Panc1 (cell line): ENCODE measurements at regions not wholly inside any gene's neighbourhood (a gene's known extent, or its start where the extent isn't known, plus 50 kb on each side); places are given as distances from the start of the nearest gene placed in this dataset.

ENCODE experiments used
- ATAC-seq: fragments of 200-7000 bp; cut with Tn5 transposase; 2 replicates; pipeline ENCODE4 v1.9.1; 2020; ENCODE audit warnings: mild to moderate bottlenecking, moderate library complexity
- BruUV-seq: library from RNA; stranded (reverse); fragments of 400-500 nt; replicated peaks from 2 replicates; lab custom pipeline; 2021; lab: Mats Ljungman, UMichigan
- CTCF ChIA-PET: fragments of 300-600 bp; sonication (Branson Sonifier 250); formaldehyde crosslinking; loops from one replicate; lab custom pipeline; 2022; ENCODE audit warnings: antibody characterized with exemption; lab: Charles Lee
- POLR2A ChIA-PET: fragments of 300-600 bp; sonication (Branson Sonifier 250); formaldehyde crosslinking; loops from one replicate; lab custom pipeline; 2022; ENCODE audit warnings: antibody characterized with exemption; lab: Charles Lee
- DNase-seq: peaks from one replicate; pipeline ENCODE4 v3.0.0-alpha.2; 2010; ENCODE audit warnings: low read depth, low spot score
- H3K27ac ChIP-seq: 2 replicates; pipeline ENCODE4 v1.5.1; 2011; ENCODE audit warnings: mild to moderate bottlenecking, low read length, inconsistent platforms
- H3K27me3 ChIP-seq: fragments of 200-500 bp; sonication (Bioruptor generic); 2 replicates; pipeline ENCODE4 v1.6.0; 2014; ENCODE audit warnings: low read length, inconsistent platforms; ENCODE audit not compliant: control insufficient read depth, insufficient read depth
- H3K36me3 ChIP-seq: fragments of 200-500 bp; sonication (Bioruptor generic); 2 replicates; pipeline ENCODE4 v1.5.1; 2014; ENCODE audit warnings: inconsistent platforms, mild to moderate bottlenecking, low read length, moderate library complexity; ENCODE audit not compliant: control insufficient read depth, insufficient read depth
- H3K4me1 ChIP-seq: 2 replicates; pipeline ENCODE4 v1.5.1; 2011; ENCODE audit warnings: inconsistent platforms, mild to moderate bottlenecking, low read length, moderate library complexity; ENCODE audit not compliant: control insufficient read depth, insufficient read depth
- H3K4me3 ChIP-seq, 2 experiments: 2 replicates each; pipeline ENCODE4 v1.5.1; 2011 to 2012; ENCODE audit warnings: low read depth in 2 of 2, low read length in 2 of 2, mild to moderate bottlenecking in 2 of 2, inconsistent platforms in 1 of 2, moderate library complexity in 1 of 2
- H3K9me3 ChIP-seq: fragments of 200-500 bp; sonication (Bioruptor generic); 2 replicates; pipeline ENCODE4 v1.5.1; 2014; ENCODE audit warnings: low read depth, mild to moderate bottlenecking, inconsistent platforms, low read length, moderate library complexity; ENCODE audit not compliant: control insufficient read depth, insufficient read depth
- POLR2AphosphoS5 ChIP-seq: IDR thresholded peaks from 2 replicates; pipeline ENCODE4 v1.6.1; 2012; ENCODE audit warnings: mild to moderate bottlenecking, low read depth, low read length, moderate library complexity
- SIN3A ChIP-seq: IDR thresholded peaks from 2 replicates; pipeline ENCODE4 v1.6.1; 2012; ENCODE audit warnings: low read depth, mild to moderate bottlenecking, low read length, moderate library complexity, borderline replicate concordance; ENCODE audit not compliant: insufficient read depth
- TCF7L2 ChIP-seq: IDR thresholded peaks from 2 replicates; pipeline ENCODE4 v1.6.1; 2011; ENCODE audit warnings: mild to moderate bottlenecking, low read depth, low read length, inconsistent platforms
- in situ Hi-C: cut with HindIII; loops from 2 replicates; pipeline ENCODE4 v1.10.0; 2016; ENCODE audit warnings: low sequenced_read_pairs, low pct_unique_long_range_greater_than_20kb
- intact Hi-C: fragments of 100-400 bp; cut with micrococcal nuclease; formaldehyde crosslinking; loops from one replicate; pipeline ENCODE4 v1.10.0; 2022; ENCODE audit not compliant: unreplicated experiment
- TF ChIP-seq, protein P1 (sequence below), 2 experiments: IDR thresholded peaks; 2 replicates each; pipeline ENCODE4 v1.6.1; 2011 to 2012; ENCODE audit warnings: low read depth in 2 of 2, control low read depth in 1 of 2, low read length in 1 of 2, mild to moderate bottlenecking in 1 of 2, moderate library complexity in 1 of 2; ENCODE audit not compliant: insufficient read depth in 1 of 2
- TF ChIP-seq, protein P2 (sequence below): fragments of 450-650 bp; IDR thresholded peaks from 2 replicates; pipeline ENCODE4 v1.5.1; 2017; ENCODE audit warnings: mild to moderate bottlenecking

DNA sequence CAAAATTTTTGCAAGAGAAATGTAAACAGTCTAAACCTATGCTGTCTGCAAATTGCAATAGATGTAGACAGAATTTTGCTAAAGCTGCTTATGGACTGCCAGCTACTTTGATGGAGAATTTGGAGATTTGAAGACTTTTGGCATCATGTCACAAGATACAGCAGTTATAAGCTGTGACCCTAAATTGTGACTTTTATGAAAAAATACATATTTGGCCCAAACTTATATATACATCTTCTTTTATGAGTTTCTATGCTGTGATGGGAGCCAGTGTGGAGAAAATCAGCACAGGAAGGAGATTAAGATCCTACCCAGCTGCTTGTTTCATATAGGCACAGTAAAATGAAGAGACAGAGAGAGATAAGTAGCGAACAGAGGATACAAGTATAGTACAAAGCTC is 1595.4 kb downstream of the PLA2G4A start:
- TF ChIP-seq TCF7L2 (no peak), SIN3A (no peak), POLR2AphosphoS5 (no peak)
- TF ChIP-seq, protein P1, sequence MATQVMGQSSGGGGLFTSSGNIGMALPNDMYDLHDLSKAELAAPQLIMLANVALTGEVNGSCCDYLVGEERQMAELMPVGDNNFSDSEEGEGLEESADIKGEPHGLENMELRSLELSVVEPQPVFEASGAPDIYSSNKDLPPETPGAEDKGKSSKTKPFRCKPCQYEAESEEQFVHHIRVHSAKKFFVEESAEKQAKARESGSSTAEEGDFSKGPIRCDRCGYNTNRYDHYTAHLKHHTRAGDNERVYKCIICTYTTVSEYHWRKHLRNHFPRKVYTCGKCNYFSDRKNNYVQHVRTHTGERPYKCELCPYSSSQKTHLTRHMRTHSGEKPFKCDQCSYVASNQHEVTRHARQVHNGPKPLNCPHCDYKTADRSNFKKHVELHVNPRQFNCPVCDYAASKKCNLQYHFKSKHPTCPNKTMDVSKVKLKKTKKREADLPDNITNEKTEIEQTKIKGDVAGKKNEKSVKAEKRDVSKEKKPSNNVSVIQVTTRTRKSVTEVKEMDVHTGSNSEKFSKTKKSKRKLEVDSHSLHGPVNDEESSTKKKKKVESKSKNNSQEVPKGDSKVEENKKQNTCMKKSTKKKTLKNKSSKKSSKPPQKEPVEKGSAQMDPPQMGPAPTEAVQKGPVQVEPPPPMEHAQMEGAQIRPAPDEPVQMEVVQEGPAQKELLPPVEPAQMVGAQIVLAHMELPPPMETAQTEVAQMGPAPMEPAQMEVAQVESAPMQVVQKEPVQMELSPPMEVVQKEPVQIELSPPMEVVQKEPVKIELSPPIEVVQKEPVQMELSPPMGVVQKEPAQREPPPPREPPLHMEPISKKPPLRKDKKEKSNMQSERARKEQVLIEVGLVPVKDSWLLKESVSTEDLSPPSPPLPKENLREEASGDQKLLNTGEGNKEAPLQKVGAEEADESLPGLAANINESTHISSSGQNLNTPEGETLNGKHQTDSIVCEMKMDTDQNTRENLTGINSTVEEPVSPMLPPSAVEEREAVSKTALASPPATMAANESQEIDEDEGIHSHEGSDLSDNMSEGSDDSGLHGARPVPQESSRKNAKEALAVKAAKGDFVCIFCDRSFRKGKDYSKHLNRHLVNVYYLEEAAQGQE (IDR thresholded peaks at IDR 0.05; ENCODE audit: insufficient read depth in 1 of 2, low read depth in 2 of 2, low read length in 1 of 2) = no peak
- TF ChIP-seq, protein P2, sequence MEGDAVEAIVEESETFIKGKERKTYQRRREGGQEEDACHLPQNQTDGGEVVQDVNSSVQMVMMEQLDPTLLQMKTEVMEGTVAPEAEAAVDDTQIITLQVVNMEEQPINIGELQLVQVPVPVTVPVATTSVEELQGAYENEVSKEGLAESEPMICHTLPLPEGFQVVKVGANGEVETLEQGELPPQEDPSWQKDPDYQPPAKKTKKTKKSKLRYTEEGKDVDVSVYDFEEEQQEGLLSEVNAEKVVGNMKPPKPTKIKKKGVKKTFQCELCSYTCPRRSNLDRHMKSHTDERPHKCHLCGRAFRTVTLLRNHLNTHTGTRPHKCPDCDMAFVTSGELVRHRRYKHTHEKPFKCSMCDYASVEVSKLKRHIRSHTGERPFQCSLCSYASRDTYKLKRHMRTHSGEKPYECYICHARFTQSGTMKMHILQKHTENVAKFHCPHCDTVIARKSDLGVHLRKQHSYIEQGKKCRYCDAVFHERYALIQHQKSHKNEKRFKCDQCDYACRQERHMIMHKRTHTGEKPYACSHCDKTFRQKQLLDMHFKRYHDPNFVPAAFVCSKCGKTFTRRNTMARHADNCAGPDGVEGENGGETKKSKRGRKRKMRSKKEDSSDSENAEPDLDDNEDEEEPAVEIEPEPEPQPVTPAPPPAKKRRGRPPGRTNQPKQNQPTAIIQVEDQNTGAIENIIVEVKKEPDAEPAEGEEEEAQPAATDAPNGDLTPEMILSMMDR = no peak
- POLR2A ChIA-PET = no interaction called here
- in situ Hi-C loops = no loop called here
- intact Hi-C loops = no loop called here
- no peak overlapping the region for H3K4me3 ChIP-seq
- no peak for DNase-seq
- H3K9me3 ChIP-seq = no peaks in the 10 kb centered on the region
- H3K27ac ChIP-seq = no peak overlapping the region
- H3K36me3 ChIP-seq = no peaks in the 10 kb centered on the region
- no TSS peak for BruUV-seq
- no peak for ATAC-seq
- H3K27me3 ChIP-seq = no peaks in the 10 kb centered on the region
- CTCF ChIA-PET = no interaction called here
- no peaks in the 10 kb centered on the region for H3K4me1 ChIP-seq

DNA sequence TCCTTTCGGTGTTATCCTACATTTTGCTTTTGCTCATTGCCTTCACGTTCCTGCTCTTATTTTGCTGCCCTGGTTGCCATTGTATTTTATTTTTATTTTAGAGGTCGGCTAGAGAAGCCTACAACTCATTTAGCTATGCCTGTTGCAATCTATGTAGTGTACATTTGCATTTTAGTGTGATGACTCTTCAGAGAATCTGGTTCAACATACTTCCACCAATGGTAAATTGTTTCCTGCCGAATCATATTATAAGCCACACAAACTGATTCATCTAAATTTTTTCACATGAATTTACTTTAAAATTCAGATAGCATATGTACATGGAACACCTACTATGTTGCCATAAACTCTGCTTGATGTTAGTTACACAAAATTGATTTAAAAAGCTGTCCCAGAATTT is 1596.9 kb downstream of the PLA2G4A start:
- no peaks in the 10 kb centered on the region for H3K4me1 ChIP-seq
- CTCF ChIA-PET = no interaction called here
- ATAC-seq (no peak), DNase-seq (no peak)
- H3K36me3 ChIP-seq = no peaks in the 10 kb centered on the region
- no TSS peak for BruUV-seq
- no peaks in the 10 kb centered on the region for H3K27me3 ChIP-seq
- in situ Hi-C loops = no loop called here
- H3K9me3 ChIP-seq = no peaks in the 10 kb centered on the region
- H3K4me3 ChIP-seq = no peak overlapping the region
- intact Hi-C loops = no loop called here
- TF ChIP-seq TCF7L2 = no peak
- TF ChIP-seq, protein P1 (IDR thresholded peaks at IDR 0.05; ENCODE audit: insufficient read depth in 1 of 2, low read depth in 2 of 2, low read length in 1 of 2) = no peak
- no peak for TF ChIP-seq SIN3A
- TF ChIP-seq, protein P2 = no peak
- no peak for TF ChIP-seq POLR2AphosphoS5
- POLR2A ChIA-PET = no interaction called here
- H3K27ac ChIP-seq = no peak overlapping the region
